ENCODE measurements at regions not wholly inside any gene's neighbourhood (a gene's known extent, or its start where the extent isn't known, plus 50 kb on each side); places are given as distances from the start of the nearest gene placed in this dataset.

- Histone ChIP-seq H3K4me1 (ENCODE audit: low read length) (peaks cover 16% of the 10 kb centered on the region), H3K4me2 (ENCODE audit: low read length) (peak overlapping the region; percentile 61), H3K4me3 (ENCODE audit: low read length) (peak overlapping the region; percentile 29), H3K27ac (ENCODE audit: low read length) (peak overlapping the region; percentile 9; the same call in 1 of the 2 replicates), H2AFZ (ENCODE audit: low read depth, low read length) (no peak overlapping the region), H3K79me2 (ENCODE audit: low read length) (no peaks in the 10 kb centered on the region), H3K9me3 (ENCODE audit: insufficient read depth, low read length) (peaks cover 7% of the 10 kb centered on the region; the same call in 1 of the 2 replicates), H4K20me1 (ENCODE audit: insufficient read depth, low read length) (no peaks in the 10 kb centered on the region), H3K9ac (ENCODE audit: low read length) (no peak overlapping the region), H3K36me3 (replicated peaks; ENCODE audit: low read depth, low read length) (no peaks in the 10 kb centered on the region), H3K27me3 (ENCODE audit: low read depth, low read length) (peaks cover 8% of the 10 kb centered on the region; the same call in 1 of the 2 replicates)
- TF ChIP-seq EZH2phosphoT487 (IDR thresholded peaks at IDR 0.05; ENCODE audit: low read depth) (no peak), CTCF (IDR thresholded peaks at IDR 0.05; ENCODE audit: low read depth, low read length) (no peak)
These were observed 133.0 kb upstream of the TNS3 start for GRCh38 chr7:47714669-47715607.

GRCh38 chr7:47713595-47713994, 131.7 kb upstream of the TNS3 start:
- H3K9ac ChIP-seq (ENCODE audit: low read length) = no peak overlapping the region
- peaks cover 16% of the 10 kb centered on the region for H3K4me1 ChIP-seq (ENCODE audit: low read length)
- H3K36me3 ChIP-seq (replicated peaks; ENCODE audit: low read depth, low read length) = no peaks in the 10 kb centered on the region
- peaks cover 3% of the 10 kb centered on the region; the same call in 1 of the 2 replicates for H3K27me3 ChIP-seq (ENCODE audit: low read depth, low read length)
- no peaks in the 10 kb centered on the region for H3K79me2 ChIP-seq (ENCODE audit: low read length)
- no peaks in the 10 kb centered on the region for H4K20me1 ChIP-seq (ENCODE audit: insufficient read depth, low read length)
- H3K9me3 ChIP-seq (ENCODE audit: insufficient read depth, low read length) = peaks cover 7% of the 10 kb centered on the region; the same call in 1 of the 2 replicates
- no peak overlapping the region for H3K4me3 ChIP-seq (ENCODE audit: low read length)
- H3K4me2 ChIP-seq (ENCODE audit: low read length) = no peak overlapping the region
- TF ChIP-seq EZH2phosphoT487 (IDR thresholded peaks at IDR 0.05; ENCODE audit: low read depth) (no peak), CTCF (IDR thresholded peaks at IDR 0.05; ENCODE audit: low read depth, low read length) (no peak)
- no peak overlapping the region for H2AFZ ChIP-seq (ENCODE audit: low read depth, low read length)
- H3K27ac ChIP-seq (ENCODE audit: low read length) = no peak overlapping the region

GRCh38 chr7:47712416-47712815, 130.5 kb upstream of the TNS3 start:
- H3K4me1 ChIP-seq (ENCODE audit: low read length) = peaks cover 16% of the 10 kb centered on the region
- no peaks in the 10 kb centered on the region for H3K79me2 ChIP-seq (ENCODE audit: low read length)
- TF ChIP-seq EZH2phosphoT487 (IDR thresholded peaks at IDR 0.05; ENCODE audit: low read depth) (no peak), CTCF (IDR thresholded peaks at IDR 0.05; ENCODE audit: low read depth, low read length) (no peak)
- H3K27ac ChIP-seq (ENCODE audit: low read length) = no peak overlapping the region
- H3K27me3 ChIP-seq (ENCODE audit: low read depth, low read length) = peaks cover 3% of the 10 kb centered on the region; the same call in 1 of the 2 replicates
- H3K4me3 ChIP-seq (ENCODE audit: low read length) = no peak overlapping the region
- no peak overlapping the region for H3K4me2 ChIP-seq (ENCODE audit: low read length)
- no peaks in the 10 kb centered on the region for H4K20me1 ChIP-seq (ENCODE audit: insufficient read depth, low read length)
- H2AFZ ChIP-seq (ENCODE audit: low read depth, low read length) = no peak overlapping the region
- H3K9ac ChIP-seq (ENCODE audit: low read length) = no peak overlapping the region
- H3K9me3 ChIP-seq (ENCODE audit: insufficient read depth, low read length) = peaks cover 7% of the 10 kb centered on the region; the same call in 1 of the 2 replicates
- no peaks in the 10 kb centered on the region for H3K36me3 ChIP-seq (replicated peaks; ENCODE audit: low read depth, low read length)

GRCh38 chr7:47711776-47712175, 129.9 kb upstream of the TNS3 start:
- Histone ChIP-seq H3K79me2 (ENCODE audit: low read length) (no peaks in the 10 kb centered on the region), H3K27me3 (ENCODE audit: low read depth, low read length) (no peaks in the 10 kb centered on the region), H3K27ac (ENCODE audit: low read length) (no peak overlapping the region), H3K4me1 (ENCODE audit: low read length) (peaks cover 16% of the 10 kb centered on the region), H3K4me3 (ENCODE audit: low read length) (no peak overlapping the region), H3K9me3 (ENCODE audit: insufficient read depth, low read length) (peaks cover 7% of the 10 kb centered on the region; the same call in 1 of the 2 replicates), H3K9ac (ENCODE audit: low read length) (no peak overlapping the region), H3K36me3 (replicated peaks; ENCODE audit: low read depth, low read length) (no peaks in the 10 kb centered on the region), H3K4me2 (ENCODE audit: low read length) (no peak overlapping the region), H2AFZ (ENCODE audit: low read depth, low read length) (no peak overlapping the region), H4K20me1 (ENCODE audit: insufficient read depth, low read length) (no peaks in the 10 kb centered on the region)
- no peak for TF ChIP-seq CTCF (IDR thresholded peaks at IDR 0.05; ENCODE audit: low read depth, low read length)
- TF ChIP-seq EZH2phosphoT487 (IDR thresholded peaks at IDR 0.05; ENCODE audit: low read depth) = no peak
